Mesenchymal stem cell (in vitro differentiated cells and primary cell): ENCODE measurements at regions not wholly inside any gene's neighbourhood (a gene's known extent, or its start where the extent isn't known, plus 50 kb on each side); places are given as distances from the start of the nearest gene placed in this dataset.
A peak's percentile ranks its signal among the peaks of the same experiment; 100 is the strongest.

Source experiments
- DNase-seq: peaks from one replicate; pipeline ENCODE4 v3.0.0-alpha.2; 2013
- H2AFZ ChIP-seq: one replicate; pipeline ENCODE4 v1.6.1; 2013; ENCODE audit warnings: low read depth, mild to moderate bottlenecking, control low read depth, inconsistent platforms, low read length, moderate library complexity
- H2AK5ac ChIP-seq: 2 replicates; pipeline ENCODE4 v1.6.1; 2013; ENCODE audit warnings: low read length, moderate library complexity, mild to moderate bottlenecking, inconsistent platforms; ENCODE audit not compliant: severe bottlenecking
- H2BK120ac ChIP-seq: one replicate; pipeline ENCODE4 v1.6.1; 2013; ENCODE audit warnings: low read depth, mild to moderate bottlenecking, inconsistent platforms, low read length, moderate library complexity
- H2BK12ac ChIP-seq, 2 experiments: one replicate each; pipeline ENCODE4 v1.6.1; 2013; ENCODE audit warnings: inconsistent platforms in 2 of 2, low read length in 2 of 2, mild to moderate bottlenecking in 2 of 2, moderate library complexity in 2 of 2, control low read depth in 1 of 2
- H2BK15ac ChIP-seq: one replicate; pipeline ENCODE4 v1.6.1; 2013; ENCODE audit warnings: mild to moderate bottlenecking, low read depth, inconsistent platforms; ENCODE audit not compliant: poor library complexity, severe bottlenecking
- H2BK5ac ChIP-seq: 2 replicates; pipeline ENCODE4 v1.6.1; 2013; ENCODE audit warnings: low read depth, mild to moderate bottlenecking, low read length, control low read depth, inconsistent platforms; ENCODE audit not compliant: poor library complexity, severe bottlenecking
- H3K14ac ChIP-seq, 2 experiments: one replicate each; pipeline ENCODE4 v1.6.1; 2013; ENCODE audit warnings: inconsistent platforms in 2 of 2, low read length in 2 of 2, control low read depth in 1 of 2, mild to moderate bottlenecking in 1 of 2, moderate library complexity in 1 of 2
- H3K18ac ChIP-seq, 2 experiments: one replicate each; pipeline ENCODE4 v1.6.1; 2013; ENCODE audit warnings: inconsistent platforms in 2 of 2, low read length in 2 of 2, control low read depth in 1 of 2, low read depth in 1 of 2, mild to moderate bottlenecking in 1 of 2
- H3K23ac ChIP-seq, 2 experiments: one replicate each; pipeline ENCODE4 v1.6.1; 2013; ENCODE audit warnings: inconsistent platforms in 2 of 2, low read length in 2 of 2, mild to moderate bottlenecking in 2 of 2, moderate library complexity in 2 of 2, control low read depth in 1 of 2
- H3K27ac ChIP-seq: 2 replicates; pipeline ENCODE4 v1.5.1; 2013; ENCODE audit warnings: mild to moderate bottlenecking, moderate library complexity, low read length, control low read depth, inconsistent platforms; ENCODE audit not compliant: poor library complexity, severe bottlenecking
- H3K27me3 ChIP-seq, 2 experiments: 2 replicates each; pipeline versions ENCODE4 v1.6.1 to v1.7.0; 2013; ENCODE audit warnings: low read length in 2 of 2, mild to moderate bottlenecking in 2 of 2, moderate library complexity in 2 of 2, control low read depth in 1 of 2, inconsistent platforms in 1 of 2; ENCODE audit not compliant: control insufficient read depth in 1 of 2, insufficient read depth in 1 of 2
- H3K36me3 ChIP-seq, 2 experiments: 2 replicates each; pipeline versions ENCODE4 v1.6.1 to v1.7.0; 2013; ENCODE audit warnings: low read length in 2 of 2, control low read depth in 1 of 2, inconsistent platforms in 1 of 2, low read depth in 1 of 2, mild to moderate bottlenecking in 1 of 2; ENCODE audit not compliant: insufficient read depth in 2 of 2, control insufficient read depth in 1 of 2
- H3K4ac ChIP-seq, 2 experiments: one replicate each; pipeline ENCODE4 v1.6.1; 2013; ENCODE audit warnings: inconsistent platforms in 2 of 2, low read length in 2 of 2, mild to moderate bottlenecking in 2 of 2, moderate library complexity in 2 of 2, control low read depth in 1 of 2, low read depth in 1 of 2
- H3K4me1 ChIP-seq: 2 replicates; pipeline ENCODE4 v1.6.1; 2013; ENCODE audit warnings: low read depth, low read length, control low read depth; ENCODE audit not compliant: control insufficient read depth, insufficient read depth
- H3K4me2 ChIP-seq: 2 replicates; pipeline ENCODE4 v1.6.1; 2013; ENCODE audit warnings: low read length, mild to moderate bottlenecking, inconsistent platforms; ENCODE audit not compliant: poor library complexity, severe bottlenecking
- H3K4me3 ChIP-seq, 2 experiments: 2 replicates each; pipeline versions ENCODE4 v1.5.1 to v1.7.0; 2013; ENCODE audit warnings: low read length in 2 of 2, mild to moderate bottlenecking in 2 of 2, control low read depth in 1 of 2, low read depth in 1 of 2; ENCODE audit not compliant: insufficient read depth in 1 of 2
- H3K79me1 ChIP-seq: replicated peaks from 2 replicates; pipeline ENCODE4 v1.6.1; 2013; ENCODE audit warnings: mild to moderate bottlenecking, control low read depth, low read length, inconsistent platforms; ENCODE audit not compliant: poor library complexity, severe bottlenecking
- H3K9ac ChIP-seq: 2 replicates; pipeline ENCODE4 v1.7.0; 2013; ENCODE audit warnings: mild to moderate bottlenecking, low read length, moderate library complexity
- H3K9me3 ChIP-seq: 2 replicates; pipeline ENCODE4 v1.7.0; 2013; ENCODE audit warnings: mild to moderate bottlenecking, low read length; ENCODE audit not compliant: control insufficient read depth
- H4K8ac ChIP-seq: one replicate; pipeline ENCODE4 v1.6.1; 2013; ENCODE audit warnings: inconsistent platforms, mild to moderate bottlenecking, low read length, moderate library complexity
- H4K91ac ChIP-seq: one replicate; pipeline ENCODE4 v1.6.1; 2013; ENCODE audit warnings: mild to moderate bottlenecking, low read length, inconsistent platforms
- WGBS: methylation state at CpG from one replicate; pipeline ENCODE4 v1.1.7; 2013; ENCODE audit warnings: mixed read lengths; 5-methylcytosine and 5-hydroxymethylcytosine counted together

- no peaks in the 10 kb centered on the region for H3K9me3 ChIP-seq
- WGBS = 16% methylated on average over 3 of the region's 4 CpGs
- peak; percentile 57 for DNase-seq
- H3K18ac ChIP-seq = no peak overlapping the region
- H2BK15ac ChIP-seq = no peak overlapping the region
- H2BK12ac ChIP-seq = no peak overlapping the region
- no peak overlapping the region for H3K27ac ChIP-seq
- H4K91ac ChIP-seq = no peak overlapping the region
- H2BK5ac ChIP-seq = no peak overlapping the region
- no peak overlapping the region for H3K14ac ChIP-seq
- H2BK120ac ChIP-seq = no peak overlapping the region
- H3K4me3 ChIP-seq = no peak overlapping the region
- no peaks in the 10 kb centered on the region for H3K27me3 ChIP-seq
- H3K4me1 ChIP-seq = no peaks in the 10 kb centered on the region
- H3K9ac ChIP-seq = no peak overlapping the region
- no peak overlapping the region for H3K23ac ChIP-seq
- no peak overlapping the region for H4K8ac ChIP-seq
- H3K79me1 ChIP-seq = no peaks in the 10 kb centered on the region
- no peak overlapping the region for H3K4ac ChIP-seq
- no peak overlapping the region for H2AFZ ChIP-seq
- no peak overlapping the region for H2AK5ac ChIP-seq
- H3K36me3 ChIP-seq = no peaks in the 10 kb centered on the region
- no peak overlapping the region for H3K4me2 ChIP-seq
Measured at GRCh38 chr7:116340201-116340847, 130.0 kb downstream of the TES start.

DNA sequence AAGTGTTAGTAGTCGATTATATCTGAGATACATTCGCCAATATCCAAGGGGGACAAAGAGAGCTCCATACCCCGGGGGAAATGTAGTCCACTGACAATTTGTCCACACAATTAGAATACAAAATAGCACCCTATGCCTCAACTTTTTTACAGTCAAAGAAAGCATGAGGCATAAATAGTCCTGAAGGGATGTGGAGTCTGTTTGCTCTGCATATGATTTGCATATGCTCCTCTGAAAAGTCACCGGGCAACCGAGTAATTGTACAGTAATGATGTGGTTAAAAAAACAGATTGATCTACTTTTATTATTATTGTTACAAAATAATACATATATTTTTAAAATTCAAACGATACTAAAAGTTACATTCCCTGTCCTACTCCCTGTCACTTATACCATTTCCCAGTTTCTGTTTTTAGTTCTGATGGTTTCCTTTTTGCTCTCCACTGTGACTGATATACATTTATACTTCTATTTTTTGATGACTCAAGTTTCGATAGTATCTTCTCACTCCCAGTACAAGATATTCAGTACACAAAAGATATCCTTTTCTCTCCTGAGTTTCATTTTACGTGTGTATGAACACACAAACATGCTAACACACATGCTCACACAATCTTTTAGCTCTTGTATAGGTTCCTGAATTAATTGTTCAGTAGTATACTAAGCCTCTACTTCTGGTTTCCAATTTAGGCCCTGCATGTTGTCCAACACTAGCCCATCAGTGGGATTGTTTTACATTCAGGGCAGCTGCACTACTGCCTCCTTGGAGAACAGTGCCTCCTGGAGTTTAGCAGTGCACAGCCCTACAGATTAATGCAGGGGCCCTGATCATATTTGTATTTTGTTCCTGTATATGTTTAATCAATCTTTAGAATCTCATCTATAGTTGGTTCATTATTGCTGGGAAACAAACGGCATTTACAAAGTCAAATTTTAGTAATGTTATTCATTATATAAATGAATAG is 130.9 kb downstream of the TES start:
- 99% methylated on average over 5 of the region's 9 CpGs for WGBS
- Histone ChIP-seq H2BK5ac (no peak overlapping the region), H3K79me1 (no peaks in the 10 kb centered on the region), H4K8ac (no peak overlapping the region), H3K9ac (no peak overlapping the region), H2BK12ac (peak overlapping the region in 1 of 2 experiments; percentile 93), H3K27me3 (no peaks in the 10 kb centered on the region), H2AFZ (no peak overlapping the region), H3K4ac (no peak overlapping the region), H2AK5ac (no peak overlapping the region), H4K91ac (no peak overlapping the region), H3K14ac (no peak overlapping the region), H3K4me2 (no peak overlapping the region), H2BK120ac (no peak overlapping the region), H3K4me1 (no peaks in the 10 kb centered on the region), H3K4me3 (no peak overlapping the region), H3K36me3 (no peaks in the 10 kb centered on the region), H3K27ac (no peak overlapping the region), H3K18ac (peak overlapping the region in 1 of 2 experiments; percentile 76), H3K23ac (no peak overlapping the region), H3K9me3 (no peaks in the 10 kb centered on the region), H2BK15ac (no peak overlapping the region)
- no peak for DNase-seq

DNA sequence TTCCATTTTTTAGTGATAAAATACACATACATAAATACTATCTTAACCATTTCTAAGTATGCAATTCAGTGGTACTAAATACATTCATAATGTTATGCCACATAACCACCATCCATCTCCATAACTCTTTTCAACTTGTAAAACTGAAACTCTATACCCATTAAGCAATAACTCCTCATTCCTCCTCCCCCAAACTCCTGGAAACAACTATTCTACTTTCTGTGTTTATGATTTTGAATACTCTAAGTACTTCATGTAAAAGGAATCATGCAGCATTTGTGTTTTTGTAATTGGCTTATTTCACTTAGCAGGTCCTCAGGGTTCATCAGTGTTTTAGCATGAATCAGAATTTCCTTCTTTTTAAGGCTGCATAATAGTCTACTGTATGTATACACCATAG is 131.8 kb downstream of the TES start:
- Histone ChIP-seq H2BK12ac (no peak overlapping the region), H3K9ac (no peak overlapping the region), H4K8ac (no peak overlapping the region), H3K27me3 (no peaks in the 10 kb centered on the region), H2AFZ (no peak overlapping the region), H3K23ac (no peak overlapping the region), H3K36me3 (no peaks in the 10 kb centered on the region), H3K4me1 (no peaks in the 10 kb centered on the region), H2BK120ac (no peak overlapping the region), H3K4me3 (no peak overlapping the region), H3K4me2 (no peak overlapping the region), H2AK5ac (no peak overlapping the region), H2BK15ac (no peak overlapping the region), H4K91ac (no peak overlapping the region), H3K14ac (no peak overlapping the region), H3K27ac (no peak overlapping the region), H3K79me1 (no peaks in the 10 kb centered on the region), H3K4ac (no peak overlapping the region), H2BK5ac (no peak overlapping the region), H3K9me3 (no peaks in the 10 kb centered on the region), H3K18ac (no peak overlapping the region)
- DNase-seq = peak; percentile 22

GRCh38 chr7:116347151-116347832 is 137.0 kb downstream of the TES start:
- no peak overlapping the region for H2AK5ac ChIP-seq
- H3K4me3 ChIP-seq = no peak overlapping the region
- DNase-seq = no peak
- H3K9me3 ChIP-seq = no peaks in the 10 kb centered on the region
- no peak overlapping the region for H4K91ac ChIP-seq
- no peak overlapping the region for H3K18ac ChIP-seq
- H3K4me1 ChIP-seq = no peaks in the 10 kb centered on the region
- H2BK12ac ChIP-seq = no peak overlapping the region
- no peaks in the 10 kb centered on the region for H3K36me3 ChIP-seq
- H3K4ac ChIP-seq = no peak overlapping the region
- no peak overlapping the region for H3K4me2 ChIP-seq
- H3K14ac ChIP-seq = no peak overlapping the region
- H4K8ac ChIP-seq = no peak overlapping the region
- 100% methylated on average over 3 of the region's 3 CpGs for WGBS
- H3K9ac ChIP-seq = no peak overlapping the region
- H3K23ac ChIP-seq = no peak overlapping the region
- no peak overlapping the region for H2BK5ac ChIP-seq
- no peaks in the 10 kb centered on the region for H3K27me3 ChIP-seq
- H2BK15ac ChIP-seq = no peak overlapping the region
- no peak overlapping the region for H2AFZ ChIP-seq
- no peaks in the 10 kb centered on the region for H3K79me1 ChIP-seq
- no peak overlapping the region for H3K27ac ChIP-seq
- H2BK120ac ChIP-seq = no peak overlapping the region
